22Rv1 (cell line): ENCODE measurements at regions not wholly inside any gene's neighbourhood (a gene's known extent, or its start where the extent isn't known, plus 50 kb on each side); places are given as distances from the start of the nearest gene placed in this dataset.
"Not testable (repeated sequence)": the region's sequence is repeated elsewhere in the genome, so short reads cannot be mapped to it uniquely, and the experiment has no call there.

Experiments used
- H3K27ac ChIP-seq: fragments of 450-650 bp; 2 replicates; pipeline ENCODE4 v1.5.1; 2017
- CTCF ChIP-seq: fragments of 450-650 bp; IDR thresholded peaks from 2 replicates; pipeline ENCODE4 v1.5.1; 2017; ENCODE audit warnings: mild to moderate bottlenecking
- ZFX ChIP-seq: fragments of 450-650 bp; IDR thresholded peaks from 2 replicates; pipeline ENCODE4 v1.6.1; 2017; ENCODE audit warnings: antibody characterized with exemption, borderline replicate concordance

DNA sequence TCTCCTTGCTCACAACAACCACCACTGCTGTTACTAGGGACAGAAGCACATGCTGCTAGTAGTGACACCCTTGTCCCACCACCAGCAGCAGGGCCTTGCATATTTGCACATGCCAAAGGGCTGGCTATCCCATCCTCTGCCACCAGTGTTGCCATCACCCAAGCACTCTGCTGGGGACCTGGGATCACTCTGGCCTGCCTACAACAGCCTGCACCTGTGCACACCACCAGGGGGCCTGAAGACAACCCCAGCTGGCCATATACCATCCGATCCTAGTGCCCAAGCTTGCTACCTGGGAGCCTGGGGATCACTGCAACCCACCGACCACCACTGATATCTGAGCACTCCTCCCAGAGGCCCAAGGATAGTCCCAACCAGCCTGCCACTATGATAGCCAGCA lies 99.9 kb upstream of the FANCL start:
- H3K27ac ChIP-seq: no peak overlapping the region
- TF ChIP-seq ZFX: no peak
- TF ChIP-seq CTCF: peak; percentile 10; the same call in 1 of the 2 replicates

DNA sequence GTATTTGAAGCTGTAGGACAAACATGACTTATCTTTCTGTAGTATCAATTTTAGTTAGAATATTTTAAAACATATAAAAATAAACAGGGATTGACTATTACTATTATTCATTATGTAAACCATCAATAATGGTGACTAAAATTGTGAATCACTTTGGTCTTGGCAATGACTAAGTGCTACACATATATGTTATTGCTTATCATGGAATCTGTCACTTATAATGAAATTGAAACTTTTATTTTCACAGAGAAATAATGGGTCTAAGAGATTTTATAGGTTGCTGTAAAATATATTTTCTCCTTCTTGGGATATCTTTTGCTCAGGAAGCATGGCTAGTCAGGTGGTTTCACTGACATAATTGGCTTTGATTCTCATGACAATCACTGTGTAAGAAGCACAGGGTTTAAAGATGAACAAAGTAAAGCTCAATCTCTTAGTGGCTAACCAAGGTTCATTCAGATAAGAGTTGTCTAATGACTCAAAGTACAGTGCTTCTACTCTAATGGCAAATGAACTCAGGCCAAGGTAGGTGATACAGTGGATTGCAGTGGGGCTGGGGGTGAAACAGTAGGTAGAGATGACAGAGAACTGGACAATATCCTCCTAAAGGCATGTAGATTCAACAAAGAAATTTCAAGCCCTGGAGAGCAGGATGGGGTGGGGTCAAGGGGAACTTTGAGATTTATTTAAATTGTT lies 98.6 kb upstream of the FANCL start:
- no peak overlapping the region for H3K27ac ChIP-seq
- TF ChIP-seq ZFX (no peak), CTCF (no peak)

- TF ChIP-seq ZFX: no peak
Measured at GRCh38 chr2:58336416-58336815, 95.3 kb upstream of the FANCL start.

DNA sequence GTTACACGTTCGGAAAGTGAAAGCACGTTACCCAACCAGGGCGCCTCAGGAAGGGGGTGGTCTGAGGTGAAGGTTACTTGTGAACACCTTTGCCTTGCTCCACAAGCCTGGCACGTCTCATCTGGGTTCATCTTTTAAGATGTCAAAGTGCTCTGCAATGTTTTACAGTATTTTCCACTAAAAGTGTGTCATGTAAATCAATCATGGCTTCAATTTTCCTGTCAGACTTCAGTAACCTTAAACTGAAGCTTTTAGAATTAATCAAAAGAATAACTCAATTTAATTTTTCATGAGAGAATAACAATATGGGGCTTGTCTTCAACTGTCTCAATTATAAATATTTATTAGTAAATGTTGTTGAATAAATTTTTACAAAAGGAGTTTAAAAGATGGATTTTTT lies 93.3 kb upstream of the FANCL start:
- H3K27ac ChIP-seq: no peak overlapping the region
- TF ChIP-seq ZFX: no peak
- no peak for TF ChIP-seq CTCF

More at GRCh38 chr2:58336416-58336815, 95.3 kb upstream of the FANCL start:
- no peak overlapping the region for H3K27ac ChIP-seq

DNA sequence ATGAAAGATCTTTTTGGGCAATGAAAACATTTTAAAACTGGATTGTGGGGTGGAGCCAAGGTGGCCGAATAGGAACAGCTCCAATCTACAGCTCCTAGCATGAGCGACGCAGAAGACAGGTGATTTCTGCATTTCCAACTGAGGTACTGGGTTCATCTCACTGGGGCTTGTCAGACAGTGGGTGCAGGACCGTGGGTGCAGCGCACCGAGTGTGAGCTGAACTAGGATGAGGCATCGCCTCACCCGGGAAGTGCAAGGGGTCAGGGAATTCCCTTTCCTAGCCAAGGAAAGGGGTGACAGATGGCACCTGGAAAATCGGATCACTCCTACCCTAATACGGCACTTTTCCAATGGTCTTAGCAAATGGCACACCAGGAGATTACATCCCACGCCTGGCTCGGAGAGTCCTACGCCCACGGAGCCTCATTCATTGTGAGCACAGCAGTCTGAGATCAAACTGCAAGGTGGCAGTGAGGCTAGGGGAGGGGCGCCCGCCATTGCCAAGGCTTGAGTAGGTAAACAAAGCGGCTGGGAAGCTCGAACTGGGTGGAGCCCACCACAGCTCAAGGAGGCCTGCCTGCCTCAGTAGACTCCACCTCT lies 84.3 kb upstream of the FANCL start:
- not testable (repeated sequence) for H3K27ac ChIP-seq

GRCh38 chr2:58319481-58319880 lies 78.4 kb upstream of the FANCL start:
- H3K27ac ChIP-seq: no peak overlapping the region
- no peak for TF ChIP-seq ZFX
- TF ChIP-seq CTCF: no peak

DNA sequence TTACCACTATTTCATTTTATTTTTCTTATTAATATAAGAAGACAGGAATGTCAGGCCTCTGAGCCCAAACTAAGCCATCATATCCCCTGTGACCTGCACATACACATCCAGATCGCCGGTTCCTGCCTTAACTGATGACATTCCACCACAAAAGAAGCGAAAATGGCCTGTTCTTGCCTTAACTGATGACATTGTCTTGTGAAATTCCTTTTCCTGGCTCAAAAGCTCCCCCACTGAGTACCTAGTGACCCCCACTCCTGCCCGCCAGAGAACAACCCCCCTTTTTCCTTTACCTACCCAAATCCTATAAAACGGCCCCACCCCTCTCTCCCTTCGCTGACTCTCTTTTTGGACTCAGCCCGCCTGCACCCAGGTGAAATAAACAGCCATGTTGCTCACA lies 77.8 kb upstream of the FANCL start:
- not testable (repeated sequence) for H3K27ac ChIP-seq

- TF ChIP-seq CTCF (no peak), ZFX (no peak)
- no peak overlapping the region for H3K27ac ChIP-seq
Measured at GRCh38 chr2:58313926-58314325, 72.8 kb upstream of the FANCL start.

GRCh38 chr2:58308435-58308834 lies 67.3 kb upstream of the FANCL start:
- TF ChIP-seq ZFX (no peak), CTCF (no peak)
- H3K27ac ChIP-seq: no peak overlapping the region
